ENCODE measurements at regions not wholly inside any gene's neighbourhood (a gene's known extent, or its start where the extent isn't known, plus 50 kb on each side); places are given as distances from the start of the nearest gene placed in this dataset.
"Not testable (repeated sequence)": the region's sequence is repeated elsewhere in the genome, so short reads cannot be mapped to it uniquely, and the experiment has no call there.

DNA sequence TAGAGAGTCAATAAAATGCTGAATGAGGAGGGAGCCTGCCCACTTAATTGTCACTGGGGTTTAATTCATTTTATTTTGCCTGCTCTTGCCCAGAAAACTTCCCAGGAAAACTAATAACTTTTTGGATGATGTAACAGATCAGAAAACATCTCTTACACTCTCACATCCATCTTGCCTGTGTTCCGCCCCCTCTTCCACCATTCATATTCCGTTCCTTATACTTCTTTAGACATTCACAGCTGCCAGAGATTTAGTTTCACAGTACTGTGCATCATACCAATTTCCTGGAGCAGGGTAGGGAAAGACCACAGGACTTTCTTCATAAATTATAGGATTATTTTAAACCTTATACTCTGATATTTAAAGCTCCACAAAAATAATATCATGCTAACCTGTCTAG lies 776.1 kb upstream of the SOX11 start:
- DNase-seq (ENCODE audit: low spot score) = no peak

DNA sequence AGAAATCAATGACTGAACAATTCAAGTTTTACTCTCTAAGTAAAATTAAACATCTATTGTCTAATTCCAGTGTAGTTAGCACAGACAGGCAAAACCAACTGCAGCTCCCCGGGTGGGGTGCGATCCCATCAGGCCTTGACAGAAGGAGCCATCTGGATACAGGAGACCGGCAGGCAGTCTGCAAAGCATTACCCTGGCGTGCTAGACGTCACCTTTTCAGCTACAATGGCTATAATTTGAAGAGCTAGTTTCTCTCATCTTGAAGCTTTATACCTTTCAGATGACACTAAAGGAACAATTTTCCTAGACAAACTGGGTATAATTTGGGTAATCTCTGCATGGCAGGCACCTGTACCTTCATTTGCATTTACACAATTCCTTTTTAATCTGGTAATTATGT lies 761.5 kb upstream of the SOX11 start:
- DNase-seq (ENCODE audit: low spot score) = no peak

DNA sequence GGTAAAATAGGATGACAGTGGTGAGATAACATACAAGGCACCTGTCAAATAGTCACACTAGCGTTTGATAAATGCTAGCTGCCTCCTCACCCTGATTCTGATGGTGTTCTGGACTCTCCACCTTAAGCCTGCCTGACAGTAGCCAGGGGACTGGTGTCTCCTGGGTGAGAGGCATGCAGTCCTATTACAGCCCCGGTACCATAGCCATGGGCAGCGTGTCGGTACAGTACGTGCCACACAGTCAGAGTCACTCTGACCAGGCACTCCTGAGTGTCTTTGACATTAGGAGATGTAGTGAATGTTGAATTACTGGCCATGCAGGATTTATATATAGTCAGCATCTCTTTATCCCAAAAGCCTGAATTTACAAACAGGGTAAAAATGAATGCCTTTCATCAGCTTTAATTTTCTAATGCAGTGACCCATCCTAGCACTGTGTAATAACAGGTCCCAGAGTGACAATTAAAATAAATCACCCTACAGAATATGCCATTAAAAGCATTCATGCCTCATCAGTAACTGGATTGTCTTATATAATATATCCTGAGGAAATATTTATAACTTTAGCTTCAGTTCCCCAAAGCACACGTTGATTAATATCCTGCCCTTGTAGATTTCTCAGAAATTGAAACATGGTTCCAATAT lies 760.3 kb upstream of the SOX11 start:
- no peak for DNase-seq (ENCODE audit: low spot score)

DNA sequence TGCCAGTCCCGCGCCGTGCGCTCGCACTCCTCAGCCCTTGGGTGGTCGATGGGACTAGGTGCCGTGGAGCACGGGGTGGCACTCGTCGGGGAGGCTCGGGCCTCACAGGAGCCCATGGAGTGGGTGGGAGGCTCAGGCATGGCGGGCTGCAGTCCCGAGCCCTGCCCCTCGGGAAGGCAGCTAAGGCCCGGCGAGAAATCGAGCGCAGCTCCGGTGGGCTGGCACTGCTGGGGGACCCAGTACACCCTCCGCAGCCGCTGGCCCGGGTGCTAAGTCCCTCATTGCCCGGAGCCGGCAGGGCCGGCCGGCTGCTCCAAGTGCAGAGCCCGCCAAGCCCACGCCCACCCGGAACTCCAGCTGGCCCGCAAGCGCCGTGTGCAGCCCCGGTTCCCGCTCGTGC lies 756.9 kb upstream of the SOX11 start:
- not testable (repeated sequence) for DNase-seq (ENCODE audit: low spot score)

DNA sequence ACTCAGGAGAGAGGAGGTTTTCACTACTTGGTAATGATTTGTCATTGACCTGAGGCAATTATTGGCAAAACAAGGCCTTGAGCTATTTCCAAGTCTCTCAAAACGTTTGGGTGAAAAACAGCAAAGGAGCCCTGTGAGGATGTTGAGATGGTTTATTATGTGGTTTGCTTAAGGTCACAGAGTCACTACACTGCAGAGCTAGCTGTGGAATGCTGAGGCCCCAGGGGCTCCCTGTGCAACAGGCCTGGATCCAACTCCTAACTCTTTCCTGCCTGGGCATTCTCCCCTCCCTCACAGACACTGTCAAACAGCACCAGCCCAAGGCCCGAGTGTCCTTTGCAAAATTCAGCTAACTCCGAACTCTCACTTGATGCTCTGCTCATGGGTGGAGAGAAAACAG lies 754.6 kb upstream of the SOX11 start:
- no peak for DNase-seq (ENCODE audit: low spot score)

DNA sequence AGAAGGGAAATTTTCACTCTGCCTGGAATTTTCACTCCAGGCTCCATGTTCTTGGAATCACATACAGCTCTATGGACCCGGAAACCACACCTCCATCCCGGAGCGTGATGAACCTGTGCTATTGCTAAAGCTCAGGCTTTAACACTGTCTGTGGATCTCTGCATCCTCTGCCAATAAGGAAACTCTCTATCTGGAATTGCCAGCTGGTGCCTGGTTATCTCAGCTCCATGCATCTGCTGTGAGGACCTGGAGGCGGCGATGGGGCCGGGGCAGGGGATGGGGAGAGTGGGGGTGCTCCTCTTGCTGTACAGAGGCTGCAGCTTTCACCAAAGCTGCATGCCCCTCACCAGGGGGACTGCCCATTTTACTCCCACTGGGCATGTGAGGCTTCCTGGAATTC lies 754.0 kb upstream of the SOX11 start:
- no peak for DNase-seq (ENCODE audit: low spot score)

DNA sequence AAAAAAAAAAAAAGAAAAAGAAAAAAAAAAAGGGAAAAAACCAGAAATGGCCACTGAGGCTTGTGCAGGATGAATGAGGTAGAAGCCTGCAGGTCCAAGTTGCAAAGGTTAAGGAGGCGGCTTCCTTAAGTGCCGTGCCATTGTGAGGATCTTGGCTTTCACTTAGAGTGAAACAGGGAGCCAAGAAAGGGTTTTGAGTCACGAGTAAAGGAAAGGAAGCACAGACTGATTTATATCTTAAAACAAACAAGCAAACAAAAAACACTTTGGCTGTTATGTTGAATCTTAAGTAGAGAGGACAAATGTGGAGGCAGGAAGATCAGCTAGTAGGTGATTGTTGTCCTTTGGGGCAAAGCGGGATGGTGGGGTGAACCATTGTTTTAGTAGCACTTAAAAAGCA lies 749.7 kb upstream of the SOX11 start:
- DNase-seq (ENCODE audit: low spot score) = no peak

DNA sequence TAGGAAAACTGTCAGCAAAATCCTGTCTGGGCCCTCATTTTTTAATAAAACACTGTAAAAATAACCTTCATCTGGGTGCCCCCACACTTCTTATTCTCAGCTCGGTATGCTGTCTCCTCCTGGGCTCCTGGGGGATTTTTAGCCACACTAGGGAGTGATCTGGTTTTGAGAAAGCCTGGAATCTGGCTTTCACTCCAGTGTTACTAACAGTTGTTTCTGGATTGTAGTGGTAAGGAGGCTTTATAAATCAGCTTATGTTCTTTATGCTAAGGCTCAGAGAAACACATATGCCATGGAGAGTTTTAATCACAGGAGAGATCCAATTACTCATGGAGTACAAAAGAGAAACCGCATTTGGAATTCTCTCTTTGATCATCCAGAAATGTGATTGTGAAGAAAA lies 744.3 kb upstream of the SOX11 start:
- no peak for DNase-seq (ENCODE audit: low spot score)

DNA sequence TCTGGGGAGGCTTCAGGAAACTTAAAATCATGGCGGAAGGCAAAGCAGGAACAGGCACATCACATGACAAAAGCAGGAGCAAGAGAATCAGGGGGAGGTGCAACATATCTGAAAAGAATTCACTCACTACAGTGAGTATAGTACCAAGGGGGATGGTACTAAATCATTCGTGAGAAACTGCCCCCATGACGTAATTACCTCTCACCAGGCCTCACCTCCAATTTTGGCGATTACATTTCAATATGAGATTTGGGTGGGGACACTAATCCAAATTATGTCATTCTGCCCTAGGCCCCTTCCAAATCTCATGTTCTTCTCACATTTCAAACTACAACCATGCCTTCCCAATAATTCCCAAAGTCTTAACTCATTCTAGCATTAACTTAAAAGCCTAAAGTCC lies 740.8 kb upstream of the SOX11 start:
- DNase-seq (ENCODE audit: low spot score) = no peak

DNA sequence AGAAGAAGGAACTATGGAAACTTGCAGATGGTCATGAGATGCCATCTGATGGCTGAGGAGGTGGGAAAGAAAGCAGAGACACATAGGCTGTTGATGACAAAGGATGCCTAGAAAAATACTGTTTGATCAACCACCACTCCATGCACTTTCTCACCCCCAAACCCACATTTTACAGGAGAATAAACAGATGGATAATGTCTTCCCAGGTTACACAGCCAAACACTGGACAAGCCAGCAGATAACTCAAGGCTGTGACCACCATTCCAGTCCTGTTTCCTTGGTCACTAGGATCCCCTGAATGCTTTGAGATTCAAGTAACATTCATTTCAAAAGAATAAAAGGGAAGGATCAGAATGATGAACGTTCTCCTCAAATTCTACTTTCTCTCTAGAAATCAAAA lies 733.0 kb upstream of the SOX11 start:
- DNase-seq (ENCODE audit: low spot score) = no peak

DNA sequence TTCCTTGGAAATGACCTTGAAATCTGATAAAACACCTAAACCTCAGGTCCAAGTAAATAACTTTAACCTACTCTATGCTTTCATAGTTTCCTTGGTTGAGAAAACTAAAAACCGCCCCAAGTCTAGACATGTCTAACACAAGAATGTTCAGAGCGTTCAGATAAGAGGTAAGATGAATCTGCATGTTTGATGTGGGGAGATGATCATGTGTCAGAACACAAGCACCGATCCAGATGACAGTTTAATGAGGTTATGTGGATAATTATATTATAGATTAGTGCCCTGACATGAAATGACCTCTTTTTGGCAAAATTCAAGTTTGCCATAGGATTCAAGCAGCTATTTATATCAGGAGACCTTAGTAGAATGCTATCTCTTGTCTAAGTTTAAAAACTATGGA lies 729.8 kb upstream of the SOX11 start:
- DNase-seq (ENCODE audit: low spot score) = no peak

DNA sequence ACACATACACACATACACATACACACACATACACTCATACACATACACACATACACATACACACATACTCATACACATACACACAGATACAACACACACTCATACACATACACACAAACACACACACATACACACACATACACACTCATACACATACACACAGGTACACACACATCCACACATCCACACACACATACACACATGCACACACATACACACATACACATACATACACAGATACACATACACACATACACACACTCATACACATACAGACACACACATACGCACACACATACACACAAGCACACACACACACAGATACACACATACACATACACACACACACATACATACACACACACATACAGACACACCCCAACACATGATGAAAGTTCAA lies 729.1 kb upstream of the SOX11 start:
- DNase-seq (ENCODE audit: low spot score) = no peak

DNA sequence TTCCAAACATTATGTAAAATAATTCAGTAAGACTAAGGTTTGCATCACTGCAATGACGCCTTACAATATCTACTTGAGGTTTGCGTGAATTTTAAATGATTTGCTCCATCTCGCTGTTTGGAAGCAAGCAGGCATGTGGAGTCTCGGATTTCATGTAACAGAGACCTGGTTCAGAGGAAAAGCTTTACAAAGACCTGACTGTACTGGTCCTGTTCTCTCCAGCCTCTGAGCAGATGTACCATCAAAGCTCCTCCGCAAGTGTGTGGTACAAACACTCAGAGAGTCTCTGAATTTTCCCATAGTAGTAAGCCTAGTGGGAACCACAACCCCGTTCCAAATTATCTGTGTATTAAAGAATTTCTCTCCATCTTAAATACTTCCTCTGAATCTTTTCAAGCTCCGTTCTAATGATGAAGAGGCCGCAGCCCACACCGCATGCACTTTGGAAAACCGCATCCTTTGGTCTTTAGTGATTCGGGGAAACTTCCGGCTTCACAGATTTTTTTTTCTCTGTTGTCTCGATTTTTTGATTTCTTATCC lies 728.1 kb upstream of the SOX11 start:
- no peak for DNase-seq (ENCODE audit: low spot score)

DNA sequence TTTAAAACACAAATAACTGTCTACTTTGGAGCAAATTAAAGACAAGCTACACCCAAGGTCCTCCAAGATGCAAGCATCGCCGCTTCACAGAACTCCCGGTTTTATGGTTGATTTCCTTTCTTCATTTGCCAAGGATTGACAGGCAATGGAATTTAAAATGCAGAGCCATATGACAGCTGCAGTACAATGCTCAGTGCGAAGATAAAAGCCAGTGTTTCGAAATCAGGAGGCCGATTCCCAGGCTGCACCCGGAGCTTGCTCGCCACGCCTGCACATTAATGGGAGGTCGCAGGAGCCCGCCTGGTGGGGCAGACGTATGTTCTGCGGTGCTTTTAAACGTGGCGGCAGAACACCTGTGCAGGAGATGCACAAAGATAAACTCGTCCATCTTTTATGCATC lies 727.6 kb upstream of the SOX11 start:
- DNase-seq (ENCODE audit: low spot score) = no peak

DNA sequence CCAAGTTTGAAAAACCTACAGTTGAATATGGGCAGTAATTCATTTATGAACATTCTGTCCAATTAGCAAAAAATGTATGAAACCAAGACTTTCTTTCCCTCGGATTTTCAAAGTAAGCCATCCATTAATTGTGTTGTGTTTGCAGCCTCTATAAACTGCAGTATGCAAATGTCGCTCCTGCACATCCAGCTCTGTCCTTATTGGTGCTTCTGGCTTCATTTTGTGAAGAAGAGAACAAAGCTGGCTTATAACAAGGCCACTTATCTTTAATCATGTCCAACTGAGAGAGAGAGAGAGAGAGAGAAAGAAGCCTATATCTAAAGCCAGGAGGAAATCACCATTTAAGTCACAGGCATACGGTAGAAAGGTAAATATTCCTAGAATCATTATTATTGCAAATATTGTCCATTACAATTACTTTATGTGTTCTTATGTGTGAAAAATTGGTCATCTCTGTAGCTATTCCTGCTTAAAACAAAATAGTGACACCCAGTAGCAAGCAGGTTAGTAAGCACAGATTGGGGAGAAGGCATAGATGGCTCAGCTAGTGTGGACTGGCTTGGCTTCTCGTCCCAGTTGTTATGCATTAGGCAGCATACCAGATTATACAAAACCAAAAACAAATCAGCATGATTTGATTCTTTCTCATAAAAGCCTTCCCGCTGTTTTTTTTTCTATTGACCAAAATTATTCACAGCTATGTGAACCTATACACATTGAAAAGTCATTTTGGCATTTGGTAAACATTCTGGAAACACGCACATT lies 726.4 kb upstream of the SOX11 start:
- DNase-seq (ENCODE audit: low spot score) = no peak

DNA sequence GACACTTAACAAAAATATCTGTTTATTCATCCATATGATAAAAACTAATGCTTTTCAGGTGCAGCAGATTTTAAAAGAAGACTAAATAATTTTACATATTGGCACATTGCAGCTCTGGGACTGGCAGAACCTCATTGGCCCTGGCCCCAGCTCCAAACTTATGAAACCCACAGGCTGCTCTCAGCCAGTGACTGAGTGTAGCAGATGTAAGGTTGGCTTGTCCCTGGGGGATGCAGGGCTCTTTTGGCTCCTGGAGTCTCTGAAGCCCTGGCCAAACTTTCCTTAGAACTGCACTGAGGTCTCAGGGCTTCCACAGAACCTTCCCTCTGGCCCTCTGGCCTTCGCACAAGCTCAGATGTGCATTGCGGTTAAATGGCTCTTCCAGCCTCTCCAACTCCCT lies 725.0 kb upstream of the SOX11 start:
- DNase-seq (ENCODE audit: low spot score) = no peak

DNA sequence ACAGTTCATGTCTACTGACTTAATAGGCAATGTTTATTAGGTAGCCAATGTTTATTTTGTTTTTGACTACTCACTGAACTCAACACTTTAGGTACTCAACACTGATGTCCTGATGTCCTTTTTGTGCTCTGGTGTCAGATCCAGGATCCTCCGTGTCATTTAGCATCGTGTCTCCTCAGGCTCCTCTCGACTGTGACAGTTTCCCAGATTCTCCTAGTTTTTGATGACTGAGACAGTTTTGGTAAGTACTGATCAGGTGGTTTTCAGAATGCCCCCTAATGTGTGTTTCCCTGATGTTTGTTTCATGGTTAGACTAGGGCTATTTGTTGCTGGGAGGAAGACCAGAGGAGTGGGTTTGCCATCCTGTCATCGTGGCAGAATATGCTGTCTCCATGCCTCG lies 719.7 kb upstream of the SOX11 start:
- DNase-seq (ENCODE audit: low spot score) = no peak

DNA sequence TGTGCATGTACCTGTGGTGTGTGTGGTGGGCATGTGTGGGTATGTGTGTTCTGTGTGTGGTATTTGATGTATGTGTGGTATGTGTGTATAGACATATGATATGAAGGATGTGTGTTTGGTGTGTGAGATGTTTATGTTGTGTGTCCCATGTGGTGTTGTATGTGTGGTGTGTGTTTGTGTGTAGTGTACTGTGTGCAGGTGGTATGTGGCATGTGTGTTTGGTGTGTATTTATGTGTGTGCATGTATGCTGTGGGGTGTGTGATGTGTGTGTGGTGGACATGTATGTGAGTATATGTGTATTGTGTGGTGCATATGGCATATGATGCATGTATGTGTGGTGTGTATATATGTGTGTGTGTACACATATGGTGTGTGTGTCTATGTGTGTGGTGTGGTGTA lies 718.8 kb upstream of the SOX11 start:
- DNase-seq (ENCODE audit: low spot score) = no peak

DNA sequence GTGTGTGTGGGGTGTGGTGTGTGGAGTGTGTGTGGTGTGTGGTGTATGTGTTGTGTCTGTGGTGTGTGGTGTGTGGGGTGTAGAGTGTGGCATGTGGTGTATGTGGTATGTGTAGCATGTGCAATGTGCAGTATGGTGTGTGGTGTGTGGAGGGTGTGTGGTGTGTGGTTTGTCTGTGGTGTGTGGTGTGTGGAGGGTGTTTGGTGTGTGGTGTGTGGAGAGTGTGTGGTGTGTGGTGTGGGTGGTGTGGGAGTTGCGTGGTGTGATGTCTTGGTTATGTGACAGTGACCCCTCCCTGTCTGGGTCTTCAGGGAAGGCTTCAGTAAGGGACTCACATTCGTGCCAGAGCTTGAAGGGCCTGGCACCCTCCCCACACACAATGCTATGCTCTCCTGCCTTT lies 718.2 kb upstream of the SOX11 start:
- no peak for DNase-seq (ENCODE audit: low spot score)

DNA sequence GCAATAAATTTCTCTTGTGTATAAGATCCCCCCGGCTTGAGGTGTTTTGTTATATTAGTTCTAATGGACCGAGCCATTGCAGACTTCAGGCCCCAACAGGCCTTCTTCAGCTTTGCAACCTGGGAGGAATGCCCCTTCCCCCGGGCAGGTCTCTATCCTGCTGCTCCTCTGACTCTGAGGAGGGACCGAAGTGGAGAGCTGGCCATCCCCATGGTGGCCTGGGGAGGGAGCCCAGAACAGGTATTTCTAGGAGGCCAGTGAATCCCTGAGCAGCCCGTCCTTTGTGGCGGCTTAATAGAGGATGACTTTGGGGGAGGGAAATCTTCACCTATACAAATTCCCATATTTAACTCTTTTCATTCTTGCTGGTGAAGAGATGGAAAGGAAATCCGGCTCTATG lies 715.8 kb upstream of the SOX11 start:
- DNase-seq (ENCODE audit: low spot score) = no peak

DNA sequence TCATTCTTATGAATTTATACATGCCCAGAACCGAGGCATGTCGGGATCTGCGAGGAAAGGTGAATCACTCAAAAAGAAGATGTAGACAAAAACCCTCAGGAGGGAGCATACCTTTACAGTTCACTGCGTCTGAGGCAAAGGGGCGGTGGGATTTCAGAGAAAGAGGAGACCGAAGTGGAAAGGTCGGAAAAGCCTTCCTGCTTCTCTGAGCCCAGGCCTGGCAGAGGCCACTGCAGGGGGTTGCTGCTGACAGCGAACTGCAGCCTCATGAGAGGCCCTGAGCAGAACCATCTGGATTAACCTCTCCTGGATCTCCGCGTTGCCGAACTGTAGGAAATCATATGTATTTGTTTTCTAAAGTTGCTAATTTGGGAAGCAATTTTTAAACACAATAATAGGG lies 713.1 kb upstream of the SOX11 start:
- no peak for DNase-seq (ENCODE audit: low spot score)

DNA sequence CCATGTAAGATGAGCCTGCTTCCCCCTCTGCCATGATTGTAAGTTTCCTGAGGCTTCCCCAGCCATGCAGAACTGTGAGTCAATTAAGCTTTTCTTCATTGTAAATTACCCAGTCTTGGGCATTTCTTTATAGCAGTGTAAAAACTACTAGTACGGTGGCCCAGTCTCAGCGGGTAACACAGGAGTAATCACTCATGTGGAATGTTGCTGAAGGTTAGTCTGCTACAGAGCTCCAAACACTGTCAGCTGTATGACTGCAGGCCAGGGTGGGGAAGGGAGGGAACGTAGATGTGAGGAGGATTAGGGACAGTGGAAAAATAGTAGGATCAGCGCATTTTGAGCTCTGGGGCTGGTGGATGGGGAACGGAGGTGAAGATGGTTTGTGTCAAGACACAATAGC lies 711.2 kb upstream of the SOX11 start:
- no peak for DNase-seq (ENCODE audit: low spot score)

DNA sequence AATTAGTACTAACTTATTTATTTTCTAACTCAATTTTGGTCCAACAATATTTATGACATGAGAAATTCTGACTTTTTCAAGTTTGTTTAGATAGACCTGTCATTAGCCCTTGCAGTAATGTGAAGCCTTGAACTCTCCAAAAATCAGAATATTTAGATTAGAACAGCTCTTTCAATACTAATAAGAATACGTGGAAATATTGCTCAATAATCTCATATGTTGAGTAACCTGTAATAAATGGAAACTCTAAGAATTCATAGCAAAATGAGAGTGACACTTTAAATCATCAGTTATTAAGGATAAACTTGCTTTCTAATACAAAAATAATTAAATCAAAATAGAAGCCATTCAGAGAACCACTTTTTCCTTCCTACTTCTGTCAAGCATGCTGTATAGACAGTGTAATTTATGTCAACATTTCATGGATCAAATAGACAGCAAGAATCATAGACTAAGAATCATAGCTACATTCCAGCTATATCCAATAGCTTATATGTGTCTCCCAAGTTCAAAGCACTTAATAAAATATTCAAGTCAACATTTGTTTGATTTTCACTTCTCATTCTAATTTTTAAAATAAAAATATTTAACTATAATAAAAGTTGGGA lies 710.3 kb upstream of the SOX11 start:
- DNase-seq (ENCODE audit: low spot score) = no peak
